Neural cell (in vitro differentiated cells): ENCODE measurements at regions not wholly inside any gene's neighbourhood (a gene's known extent, or its start where the extent isn't known, plus 50 kb on each side); places are given as distances from the start of the nearest gene placed in this dataset.

Experiments
- H2AFZ ChIP-seq: fragments of 200-600, 300-800 bp; sonication (generic), shearing (Covaris generic); 2 replicates; pipeline ENCODE4 v1.6.0; 2014; ENCODE audit warnings: low read depth, mild to moderate bottlenecking, antibody characterized with exemption, low read length, moderate library complexity
- H3F3A ChIP-seq: fragments of 200-600 bp; shearing (Covaris generic); 2 replicates; pipeline ENCODE4 v1.6.1; 2016; ENCODE audit warnings: mild to moderate bottlenecking, moderate library complexity, mixed read lengths, antibody characterized with exemption, low read length; ENCODE audit not compliant: insufficient read depth, poor library complexity, severe bottlenecking
- H3K27ac ChIP-seq: fragments of 200-600, 300-800 bp; sonication (generic), shearing (Covaris generic); 2 replicates; pipeline ENCODE4 v1.5.1; 2014; ENCODE audit warnings: mild to moderate bottlenecking, low read length, moderate library complexity
- H3K27me3 ChIP-seq: fragments of 300-800, 200-600 bp; sonication (generic), shearing (Covaris generic); 2 replicates; pipeline ENCODE4 v1.6.0; 2014; ENCODE audit warnings: mild to moderate bottlenecking, low read depth, low read length, moderate library complexity; ENCODE audit not compliant: insufficient read depth
- H3K36me3 ChIP-seq: fragments of 300-800, 200-600 bp; sonication (generic), shearing (Covaris generic); 2 replicates; pipeline ENCODE4 v1.5.1; 2014; ENCODE audit warnings: mild to moderate bottlenecking, antibody characterized with exemption, low read length, moderate library complexity; ENCODE audit not compliant: insufficient read depth
- H3K4me2 ChIP-seq: fragments of 300-800, 200-600 bp; sonication (generic), shearing (Covaris generic); 2 replicates; pipeline ENCODE4 v1.6.0; 2014; ENCODE audit warnings: mild to moderate bottlenecking, low read length
- H3K4me3 ChIP-seq: fragments of 300-800, 200-600 bp; sonication (generic), shearing (Covaris generic); 2 replicates; pipeline ENCODE4 v1.5.1; 2014; ENCODE audit warnings: mild to moderate bottlenecking, low read length, moderate library complexity
- H3K79me2 ChIP-seq: fragments of 200-600 bp; shearing (Covaris generic); replicated peaks from 2 replicates; pipeline ENCODE4 v1.6.0; 2014; ENCODE audit warnings: mild to moderate bottlenecking, low read length, moderate library complexity; ENCODE audit not compliant: insufficient read depth
- H3K9ac ChIP-seq: fragments of 300-800, 200-600 bp; sonication (generic), shearing (Covaris generic); 2 replicates; pipeline ENCODE4 v1.6.1; 2016; ENCODE audit warnings: mild to moderate bottlenecking, low read length, mixed read lengths
- H3K9me2 ChIP-seq: fragments of 200-600 bp; shearing (Covaris generic); 2 replicates; pipeline ENCODE4 v1.6.1; 2016; ENCODE audit warnings: mild to moderate bottlenecking, low read length, mixed read lengths; ENCODE audit not compliant: insufficient read depth
- H3K9me3 ChIP-seq: fragments of 200-600, 300-800 bp; sonication (generic), shearing (Covaris generic); 2 replicates; pipeline ENCODE4 v1.6.1; 2016; ENCODE audit warnings: mild to moderate bottlenecking, mixed run types, low read length, moderate library complexity, mixed read lengths
- H4K20me1 ChIP-seq: fragments of 200-600 bp; shearing (Covaris generic); 2 replicates; pipeline ENCODE4 v1.6.1; 2016; ENCODE audit warnings: mild to moderate bottlenecking, mixed run types; ENCODE audit not compliant: insufficient read depth
- CTCF ChIP-seq: fragments of 450-650 bp; IDR thresholded peaks from 2 replicates; pipeline ENCODE4 v1.5.1; 2014; ENCODE audit warnings: antibody characterized with exemption, mild to moderate bottlenecking, moderate library complexity; ENCODE audit not compliant: poor library complexity, severe bottlenecking
- EP300 ChIP-seq: fragments of 450-650 bp; conservative IDR thresholded peaks from 2 replicates; pipeline ENCODE4 v1.6.1; 2014; ENCODE audit warnings: antibody characterized with exemption, mild to moderate bottlenecking, moderate library complexity; ENCODE audit not compliant: poor library complexity, severe bottlenecking
- EZH2 ChIP-seq: fragments of 200-600, 300-800 bp; shearing (Covaris generic), sonication (generic); IDR thresholded peaks from 2 replicates; pipeline ENCODE4 v1.6.1; 2014; ENCODE audit warnings: antibody characterized with exemption, low read length, borderline replicate concordance, mild to moderate bottlenecking; ENCODE audit not compliant: insufficient read depth, poor library complexity, severe bottlenecking
- MXI1 ChIP-seq: fragments of 450-650 bp; conservative IDR thresholded peaks from 2 replicates; pipeline ENCODE4 v1.6.1; 2014; ENCODE audit warnings: antibody characterized with exemption, mild to moderate bottlenecking; ENCODE audit not compliant: poor library complexity, severe bottlenecking
- POLR2AphosphoS5 ChIP-seq: IDR thresholded peaks from 2 replicates; pipeline ENCODE4 v1.6.1; 2012
- RAD21 ChIP-seq: fragments of 450-650 bp; conservative IDR thresholded peaks from 2 replicates; pipeline ENCODE4 v1.6.1; 2014; ENCODE audit warnings: antibody characterized with exemption, mild to moderate bottlenecking, moderate library complexity
- REST ChIP-seq: IDR thresholded peaks from 2 replicates; pipeline ENCODE4 v1.6.1; 2012; ENCODE audit warnings: borderline replicate concordance
- SMC3 ChIP-seq: fragments of 450-650 bp; conservative IDR thresholded peaks from 2 replicates; pipeline ENCODE4 v1.6.1; 2014; ENCODE audit warnings: antibody characterized with exemption, mild to moderate bottlenecking, moderate library complexity; ENCODE audit not compliant: poor library complexity
- TAF1 ChIP-seq: IDR thresholded peaks from 2 replicates; pipeline ENCODE4 v1.6.1; 2012; ENCODE audit warnings: low read depth

GRCh38 chr3:74842649-74843048 is 228.2 kb upstream of the CNTN3 start:
- H3F3A ChIP-seq, result no peaks in the 10 kb centered on the region

GRCh38 chr3:74842141-74842540 is 227.7 kb upstream of the CNTN3 start:
- H3K36me3 ChIP-seq, result no peaks in the 10 kb centered on the region
- H4K20me1 ChIP-seq, result no peaks in the 10 kb centered on the region
- H3K27me3 ChIP-seq, result no peaks in the 10 kb centered on the region
- H3K9me3 ChIP-seq, result no peaks in the 10 kb centered on the region
- no peak overlapping the region for H2AFZ ChIP-seq
- no peaks in the 10 kb centered on the region for H3K79me2 ChIP-seq
- no peaks in the 10 kb centered on the region for H3F3A ChIP-seq
- H3K9me2 ChIP-seq, result no peaks in the 10 kb centered on the region
- H3K4me3 ChIP-seq, result no peak overlapping the region
- H3K27ac ChIP-seq, result no peak overlapping the region
- H3K9ac ChIP-seq, result no peak overlapping the region
- no peak overlapping the region for H3K4me2 ChIP-seq
- TF ChIP-seq CTCF (no peak), TAF1 (no peak), EP300 (no peak), REST (no peak), MXI1 (no peak), EZH2 (no peak)

More at GRCh38 chr3:74842649-74843048, 228.2 kb upstream of the CNTN3 start:
- H3K4me2 ChIP-seq, result no peak overlapping the region
- H3K36me3 ChIP-seq, result no peaks in the 10 kb centered on the region
- H3K9me3 ChIP-seq, result no peaks in the 10 kb centered on the region
- H2AFZ ChIP-seq, result no peak overlapping the region
- TF ChIP-seq CTCF, result no peak
- no peak for TF ChIP-seq REST
- TF ChIP-seq RAD21, result no peak
- TF ChIP-seq EP300, result no peak
- TF ChIP-seq MXI1, result no peak
- no peak for TF ChIP-seq TAF1
- no peak for TF ChIP-seq SMC3
- TF ChIP-seq EZH2, result no peak
- TF ChIP-seq POLR2AphosphoS5, result no peak
- no peak overlapping the region for H3K4me3 ChIP-seq
- H3K9me2 ChIP-seq, result no peaks in the 10 kb centered on the region
- no peak overlapping the region for H3K9ac ChIP-seq
- H3K27me3 ChIP-seq, result no peaks in the 10 kb centered on the region
- H4K20me1 ChIP-seq, result no peaks in the 10 kb centered on the region
- H3K27ac ChIP-seq, result no peak overlapping the region
- no peaks in the 10 kb centered on the region for H3K79me2 ChIP-seq
